G401.6 (cell line): ENCODE measurements at regions not wholly inside any gene's neighbourhood (a gene's known extent, or its start where the extent isn't known, plus 50 kb on each side); places are given as distances from the start of the nearest gene placed in this dataset.

Experiments used
- FAIRE-seq: peaks from 2 replicates; lab custom pipeline; 2012; peaks lifted over from hg19 to GRCh38; lab: Jason Lieb, UNC

DNA sequence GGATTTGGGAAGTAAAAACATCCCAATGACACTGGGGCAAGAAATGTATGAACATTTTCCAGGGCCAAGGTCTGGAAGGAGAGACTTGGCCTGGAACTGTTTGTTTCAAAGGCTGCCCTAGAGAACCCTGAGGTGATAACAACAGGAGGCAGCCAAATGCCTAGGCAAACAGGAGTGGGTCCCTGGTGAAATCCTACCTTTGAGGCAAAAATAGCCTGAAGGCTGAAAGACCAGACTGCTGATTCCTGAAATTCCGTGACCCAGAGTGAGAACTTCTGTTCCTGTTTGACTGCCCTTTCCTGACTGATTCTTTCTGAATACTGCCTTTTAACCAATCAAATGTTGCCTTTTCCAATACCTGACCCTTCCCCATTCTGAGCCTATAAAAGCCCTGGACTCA is 196.4 kb downstream of the NSUN3 start:
- no peak for FAIRE-seq

DNA sequence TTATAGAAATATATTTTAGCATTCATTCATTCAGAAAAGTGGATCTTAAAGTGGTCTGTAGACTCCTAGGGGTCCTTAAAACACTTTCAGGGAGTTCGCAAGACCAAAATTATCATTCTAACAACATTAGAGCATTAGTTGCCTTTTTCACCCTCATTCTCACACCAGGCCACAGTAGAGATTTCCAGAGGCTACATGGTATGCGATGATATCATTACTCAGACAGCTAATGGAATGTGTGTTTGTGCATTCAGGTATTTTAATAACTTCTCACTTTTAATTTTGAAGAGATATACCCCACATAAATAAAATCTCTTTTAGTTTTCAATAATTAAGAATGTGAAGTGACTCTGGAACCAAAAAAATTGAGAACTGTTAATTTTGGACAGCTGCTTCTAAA is 206.9 kb downstream of the NSUN3 start:
- FAIRE-seq: no peak

DNA sequence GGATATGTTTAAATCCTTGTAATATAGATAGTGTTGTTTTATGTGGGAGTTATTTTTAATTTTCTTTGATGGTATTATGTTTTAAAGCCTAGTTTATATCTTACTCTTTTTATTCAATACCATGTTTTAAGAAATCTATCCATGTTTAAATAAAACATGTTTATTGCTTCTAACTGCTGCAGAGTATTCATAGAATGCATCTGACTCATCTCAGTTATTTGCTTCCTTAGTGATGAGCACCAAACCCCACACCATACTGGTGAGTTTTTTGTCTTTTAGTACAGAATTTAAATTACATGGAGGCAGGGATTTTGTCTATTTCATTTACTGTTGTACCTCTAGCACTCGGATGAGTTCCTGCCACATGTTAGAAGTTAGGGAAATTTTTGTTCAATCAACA is 209.2 kb downstream of the NSUN3 start:
- FAIRE-seq: no peak

- FAIRE-seq: no peak
Measured at GRCh38 chr3:94280958-94281357, 218.1 kb downstream of the NSUN3 start.

DNA sequence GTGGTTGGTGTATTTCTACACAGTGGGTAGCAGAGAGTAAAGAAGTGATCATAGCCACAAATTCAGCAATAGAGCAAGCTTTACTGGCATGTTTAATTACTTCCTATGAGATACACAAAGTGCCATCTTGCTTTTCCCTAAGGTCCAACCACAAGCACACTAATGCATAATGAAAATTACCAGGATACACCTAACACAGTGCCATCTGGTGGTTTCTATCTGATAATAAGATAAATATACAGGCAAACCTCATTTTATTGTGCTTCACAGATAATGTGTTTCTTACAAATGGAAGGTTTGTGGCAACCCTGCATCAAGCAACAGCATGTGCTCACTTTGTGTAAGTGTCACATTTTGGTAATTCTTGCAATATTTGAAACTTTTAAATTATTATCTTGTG is 223.0 kb downstream of the NSUN3 start:
- no peak for FAIRE-seq

DNA sequence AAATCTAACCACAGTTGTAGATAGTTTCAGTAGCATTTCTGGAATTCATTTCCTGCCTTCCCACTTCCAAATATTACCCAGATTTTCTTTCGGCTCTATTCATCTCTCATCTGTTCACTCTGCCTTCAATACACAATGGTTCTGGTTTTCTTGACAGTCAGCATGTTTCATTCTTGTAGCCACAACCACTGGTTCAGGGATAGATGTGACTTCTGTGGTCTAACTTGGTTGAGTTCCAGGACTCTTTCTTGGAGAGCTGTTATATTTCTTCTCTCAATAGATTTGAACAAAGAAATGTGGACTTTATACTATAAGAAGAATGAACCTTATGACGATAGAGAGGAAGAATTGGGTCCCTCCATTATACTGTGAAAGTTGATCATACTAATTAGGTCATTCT is 228.8 kb downstream of the NSUN3 start:
- FAIRE-seq: no peak

- FAIRE-seq: no peak
Measured at GRCh38 chr3:94292151-94292550, 229.3 kb downstream of the NSUN3 start.

GRCh38 chr3:94293793-94294195 is 230.9 kb downstream of the NSUN3 start:
- no peak for FAIRE-seq

- no peak for FAIRE-seq
Measured at GRCh38 chr3:94294806-94295205, 231.9 kb downstream of the NSUN3 start.

DNA sequence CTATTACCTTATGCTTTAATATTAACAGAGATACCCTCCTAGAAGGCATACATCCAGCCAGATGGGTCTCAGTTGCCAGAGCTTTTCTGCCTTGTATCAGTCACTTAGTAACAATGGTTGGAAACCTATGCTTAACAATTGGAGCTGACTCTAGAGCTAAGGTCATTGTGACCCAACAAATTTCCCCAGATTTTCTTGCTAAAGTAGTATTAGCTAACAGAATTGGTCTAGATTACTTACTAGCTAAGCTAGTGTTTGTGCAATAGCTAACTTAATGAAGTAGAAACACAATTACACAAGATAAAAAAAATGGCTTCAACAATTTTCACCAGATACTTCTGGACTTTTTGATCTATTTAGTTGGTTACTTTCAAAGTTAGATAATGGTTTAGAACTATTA is 236.9 kb downstream of the NSUN3 start:
- no peak for FAIRE-seq

GRCh38 chr3:94301366-94301765 is 238.5 kb downstream of the NSUN3 start:
- no peak for FAIRE-seq

DNA sequence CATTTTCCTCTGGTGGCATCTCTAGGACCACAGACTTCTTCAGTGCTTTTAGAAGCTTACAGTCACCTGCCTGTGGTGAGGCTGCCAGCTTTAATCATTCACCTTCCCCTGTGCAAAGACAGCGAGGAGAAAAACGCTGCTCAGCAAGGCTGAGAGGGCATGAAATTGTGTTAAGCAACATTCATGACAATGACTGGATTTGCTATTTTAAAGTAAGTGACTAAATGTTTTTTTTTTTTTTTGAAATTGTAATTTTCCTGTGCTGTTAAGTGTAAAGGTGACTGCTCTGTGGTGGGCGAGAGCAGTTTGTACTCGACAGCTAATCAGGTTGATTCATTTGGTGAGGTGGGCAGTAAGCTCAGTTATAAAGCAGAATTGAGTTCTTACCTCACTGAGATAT is 240.4 kb downstream of the NSUN3 start:
- no peak for FAIRE-seq

- FAIRE-seq: no peak
Measured at GRCh38 chr3:94303897-94304296, 241.0 kb downstream of the NSUN3 start.

GRCh38 chr3:94304954-94305353 is 242.1 kb downstream of the NSUN3 start:
- no peak for FAIRE-seq

GRCh38 chr3:94305835-94306611 is 243.2 kb downstream of the NSUN3 start:
- FAIRE-seq: no peak

DNA sequence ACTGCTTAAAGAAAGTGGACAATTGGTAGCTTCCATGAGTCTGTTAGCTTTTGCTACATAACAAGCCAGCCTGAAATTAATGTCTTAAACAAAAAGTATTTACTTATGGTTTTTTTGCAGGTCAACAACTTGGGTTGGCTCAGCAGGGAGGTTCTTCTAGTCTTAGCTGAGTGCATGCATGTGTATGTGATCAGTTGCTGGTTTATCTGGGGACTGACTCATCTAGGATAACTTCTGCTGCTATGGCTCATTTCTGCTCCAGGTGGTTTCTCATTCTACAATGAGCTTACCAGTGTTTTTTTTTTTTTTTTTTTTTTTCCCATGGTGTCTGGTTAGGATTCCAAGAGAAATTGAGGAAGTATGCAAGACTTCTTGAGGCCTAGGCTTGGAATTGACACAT is 244.7 kb downstream of the NSUN3 start:
- no peak for FAIRE-seq

DNA sequence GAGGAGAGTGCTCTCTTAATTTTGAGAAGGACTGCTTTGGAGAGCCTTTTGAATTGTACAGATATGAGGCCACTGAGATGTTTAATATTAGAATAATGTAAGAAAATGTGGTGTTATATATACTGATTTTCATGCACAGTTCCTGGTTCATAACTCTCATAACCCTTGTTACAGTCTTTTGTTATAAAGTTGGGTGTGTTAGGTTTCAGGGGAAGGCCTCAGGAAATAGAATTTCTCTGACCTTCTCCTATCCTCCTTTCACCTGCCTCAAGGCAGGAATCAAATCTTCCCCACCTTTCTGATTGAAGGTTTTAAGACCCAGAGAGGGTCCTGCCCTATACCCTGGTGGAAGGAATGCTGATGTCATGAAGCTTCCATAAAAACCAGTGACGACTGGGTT is 245.9 kb downstream of the NSUN3 start:
- FAIRE-seq: no peak

GRCh38 chr3:94310341-94311135 is 247.7 kb downstream of the NSUN3 start:
- no peak for FAIRE-seq

GRCh38 chr3:94311651-94312050 is 248.8 kb downstream of the NSUN3 start:
- FAIRE-seq: no peak

DNA sequence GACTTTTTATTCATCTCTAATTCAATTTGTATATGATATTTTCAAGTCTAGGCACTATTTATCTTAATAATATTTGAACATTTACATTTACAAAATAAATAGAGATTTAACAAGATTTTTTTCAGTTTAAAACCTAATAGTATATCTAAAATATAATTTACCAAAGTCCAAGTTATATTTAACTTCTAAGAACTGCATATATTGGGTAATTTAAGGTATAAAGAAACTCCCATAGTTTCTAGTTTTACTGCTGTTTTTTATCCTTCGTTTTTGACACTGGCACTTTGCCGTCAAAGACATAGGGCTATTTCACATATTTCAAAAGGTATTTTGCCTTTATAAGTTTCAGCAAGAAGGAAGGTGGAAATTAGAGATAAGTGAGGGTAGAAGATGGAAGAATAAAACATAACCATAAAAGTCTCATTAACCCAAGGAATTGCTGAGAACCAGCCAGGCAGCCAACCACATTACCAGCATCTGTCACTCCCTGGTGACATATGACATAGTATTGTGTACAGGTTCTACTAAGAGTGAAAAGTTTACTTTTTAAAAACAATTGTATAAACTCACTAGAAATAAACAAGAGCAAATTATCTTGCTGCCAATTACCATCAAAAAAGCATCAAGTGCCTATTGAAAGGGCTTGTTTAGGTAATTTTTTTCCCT is 251.5 kb downstream of the NSUN3 start:
- no peak for FAIRE-seq

DNA sequence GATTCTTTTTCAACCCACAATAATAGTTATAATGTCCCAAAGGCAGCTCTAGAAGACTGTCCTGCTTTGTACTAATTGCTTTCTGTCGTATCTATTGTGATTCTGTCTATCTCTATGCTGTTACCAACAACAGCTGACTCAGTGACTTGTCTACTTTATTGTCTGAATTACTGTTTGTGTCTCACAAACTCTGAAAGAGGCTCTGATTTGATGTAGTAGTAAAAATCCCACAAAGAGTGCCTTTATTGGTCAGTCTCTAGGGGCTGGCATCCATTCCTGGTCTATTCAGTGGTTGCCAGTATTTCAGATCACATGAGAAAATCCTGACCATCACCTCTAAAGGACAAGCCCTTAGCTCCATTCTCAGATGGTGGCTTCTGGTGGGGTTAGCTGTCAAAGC is 254.2 kb downstream of the NSUN3 start:
- FAIRE-seq: no peak

DNA sequence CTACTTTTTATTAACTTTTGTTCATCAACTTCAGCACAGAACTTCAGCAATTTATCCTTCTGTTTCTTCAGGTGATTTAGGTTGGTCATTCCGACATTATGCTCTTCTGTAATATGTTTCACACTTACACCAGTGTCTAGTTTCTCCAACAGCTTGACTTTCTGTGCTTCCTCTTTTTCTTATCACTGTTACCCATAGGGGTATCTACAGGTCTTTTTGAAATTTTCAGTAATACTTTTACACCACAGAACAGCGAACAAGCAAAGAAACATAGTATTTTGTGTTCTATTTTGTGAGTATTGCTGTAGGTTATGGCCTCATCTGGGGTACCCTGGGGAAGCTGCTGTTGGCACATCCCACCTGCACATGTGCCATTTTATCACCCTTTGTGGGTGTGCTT is 260.7 kb downstream of the NSUN3 start:
- no peak for FAIRE-seq

- FAIRE-seq: no peak
Measured at GRCh38 chr3:94331831-94332230, 269.0 kb downstream of the NSUN3 start.
